Urinary bladder (tissue), 3 donors: ENCODE measurements at regions not wholly inside any gene's neighbourhood (a gene's known extent, or its start where the extent isn't known, plus 50 kb on each side); places are given as distances from the start of the nearest gene placed in this dataset.

Experiments
- DNase-seq: peaks from one replicate; pipeline ENCODE4 v3.0.0-alpha.2; 2015; ENCODE audit errors: extremely low spot score
- H3K27ac ChIP-seq: one replicate; pipeline ENCODE4 v1.5.1; 2013; ENCODE audit warnings: low read depth, mild to moderate bottlenecking, moderate library complexity
- H3K36me3 ChIP-seq: one replicate; pipeline ENCODE4 v1.6.1; 2013; ENCODE audit warnings: mild to moderate bottlenecking, moderate library complexity; ENCODE audit not compliant: insufficient read depth
- H3K4me1 ChIP-seq: one replicate; pipeline ENCODE4 v1.6.1; 2013; ENCODE audit warnings: mild to moderate bottlenecking, moderate library complexity; ENCODE audit not compliant: insufficient read depth
- H3K4me3 ChIP-seq: one replicate; pipeline ENCODE4 v1.5.1; 2013; ENCODE audit warnings: low read depth, low read length
- WGBS: extraction: QIAGEN DNeasy Blood & Tissue Kit; methylation state at CpG from one replicate; pipeline ENCODE4 v1.1.7; 2013; 5-methylcytosine and 5-hydroxymethylcytosine counted together
- donor health status: healthy with polysubstance abuse.
- donor health status: healthy.

DNA sequence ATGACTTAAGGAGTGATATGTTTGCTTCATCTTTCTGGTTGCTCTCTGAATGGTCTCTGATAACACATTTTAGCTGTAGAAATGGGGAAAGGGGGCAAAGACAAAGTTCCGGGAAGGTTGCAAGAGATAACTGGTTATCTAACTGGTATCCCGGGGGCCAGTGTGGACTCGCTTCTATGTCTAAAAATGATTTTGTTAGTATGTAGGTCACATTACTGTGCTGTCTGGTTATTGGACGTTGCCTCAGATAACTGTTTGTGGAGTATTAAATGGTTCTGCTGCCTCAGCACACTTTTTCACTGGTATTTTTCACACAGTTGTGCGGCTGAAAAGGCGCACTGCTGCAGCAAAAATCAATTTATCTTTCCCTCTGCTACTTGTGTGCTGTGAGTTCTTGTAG lies 63.0 kb upstream of the ZNF536 start:
- no peak overlapping the region for H3K27ac ChIP-seq
- no peak for DNase-seq
- H3K4me1 ChIP-seq = no peaks in the 10 kb centered on the region
- H3K4me3 ChIP-seq = no peak overlapping the region
- no peaks in the 10 kb centered on the region for H3K36me3 ChIP-seq
- 68% methylated on average over 6 of the region's 6 CpGs for WGBS

- Histone ChIP-seq H3K4me1 (no peaks in the 10 kb centered on the region), H3K4me3 (no peak overlapping the region), H3K27ac (no peak overlapping the region), H3K36me3 (no peaks in the 10 kb centered on the region)
- WGBS = 85% methylated on average over 14 of the region's 14 CpGs
- DNase-seq = no peak
Measured at GRCh38 chr19:30309905-30310601, 62.1 kb upstream of the ZNF536 start.

DNA sequence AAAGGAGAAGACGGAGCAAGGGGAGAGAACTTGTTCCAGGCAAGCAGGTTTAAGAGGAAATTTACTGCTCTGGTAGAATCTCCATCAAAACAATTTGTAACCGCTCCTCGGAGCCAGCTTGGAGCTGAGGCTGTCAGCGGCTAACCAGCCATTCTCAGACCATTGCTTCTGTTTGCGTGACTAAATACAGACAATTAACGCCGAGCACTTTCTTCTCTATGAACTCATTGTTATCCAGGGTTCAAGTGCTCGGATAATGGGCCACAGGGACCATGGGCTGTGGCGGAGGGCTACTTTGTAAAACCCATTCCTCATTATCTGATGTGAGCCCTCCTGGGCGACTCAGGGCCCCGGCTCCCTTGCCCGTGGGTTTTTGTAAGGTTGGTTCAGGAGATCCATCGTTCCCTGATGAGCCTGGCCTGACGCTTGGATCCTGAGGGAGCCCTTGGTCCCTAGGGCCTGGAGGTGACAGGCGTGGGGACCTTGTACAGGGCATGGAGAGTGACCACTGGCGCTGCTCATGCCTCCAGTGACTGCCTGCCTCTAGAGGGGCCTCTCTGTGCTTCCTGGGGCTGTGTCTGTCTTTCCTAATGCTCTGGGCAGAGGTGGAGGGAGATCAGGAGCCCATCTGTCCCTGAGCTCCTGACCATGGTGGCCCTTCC lies 61.5 kb upstream of the ZNF536 start:
- Histone ChIP-seq H3K27ac (no peak overlapping the region), H3K36me3 (no peaks in the 10 kb centered on the region), H3K4me3 (no peak overlapping the region), H3K4me1 (no peaks in the 10 kb centered on the region)
- DNase-seq = no peak
- 87% methylated on average over 16 of the region's 16 CpGs for WGBS

DNA sequence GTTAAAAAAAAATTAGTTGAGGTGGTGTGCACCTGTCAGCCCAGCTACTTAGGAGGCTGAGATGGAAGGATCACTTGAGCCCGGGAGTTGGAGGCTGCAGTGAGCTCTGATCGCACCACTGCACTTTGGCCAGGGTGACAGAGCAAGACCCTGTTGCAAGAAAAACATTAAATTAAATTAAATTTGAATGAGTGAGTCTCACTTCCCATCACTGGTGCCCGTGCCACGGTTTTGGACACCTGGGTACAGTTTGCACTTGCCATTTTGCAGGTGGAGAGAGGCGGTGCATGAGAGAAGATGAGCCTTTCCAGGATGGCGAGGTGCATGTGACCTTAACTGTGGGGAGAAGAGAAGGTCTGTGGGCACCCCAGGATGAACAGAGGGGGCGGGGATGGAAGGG lies 60.3 kb upstream of the ZNF536 start:
- Histone ChIP-seq H3K27ac (no peak overlapping the region), H3K36me3 (no peaks in the 10 kb centered on the region), H3K4me3 (no peak overlapping the region), H3K4me1 (no peaks in the 10 kb centered on the region)
- no peak for DNase-seq
- 95% methylated on average over 7 of the region's 7 CpGs for WGBS

GRCh38 chr19:30312582-30313352 lies 59.4 kb upstream of the ZNF536 start:
- WGBS = 86% methylated on average over 14 of the region's 14 CpGs
- DNase-seq = no peak
- no peak overlapping the region for H3K4me3 ChIP-seq
- no peaks in the 10 kb centered on the region for H3K4me1 ChIP-seq
- H3K36me3 ChIP-seq = no peaks in the 10 kb centered on the region
- H3K27ac ChIP-seq = no peak overlapping the region

- 91% methylated on average over 2 of the region's 2 CpGs for WGBS
- H3K4me3 ChIP-seq = no peak overlapping the region
- H3K27ac ChIP-seq = no peak overlapping the region
- H3K4me1 ChIP-seq = no peaks in the 10 kb centered on the region
- no peak for DNase-seq
- H3K36me3 ChIP-seq = no peaks in the 10 kb centered on the region
Measured at GRCh38 chr19:30313353-30313750, 58.8 kb upstream of the ZNF536 start.

- H3K4me1 ChIP-seq = no peaks in the 10 kb centered on the region
- H3K4me3 ChIP-seq = no peak overlapping the region
- H3K27ac ChIP-seq = no peak overlapping the region
- 91% methylated on average over 14 of the region's 14 CpGs for WGBS
- no peaks in the 10 kb centered on the region for H3K36me3 ChIP-seq
- no peak for DNase-seq
Measured at GRCh38 chr19:30314056-30314804, 58.0 kb upstream of the ZNF536 start.

DNA sequence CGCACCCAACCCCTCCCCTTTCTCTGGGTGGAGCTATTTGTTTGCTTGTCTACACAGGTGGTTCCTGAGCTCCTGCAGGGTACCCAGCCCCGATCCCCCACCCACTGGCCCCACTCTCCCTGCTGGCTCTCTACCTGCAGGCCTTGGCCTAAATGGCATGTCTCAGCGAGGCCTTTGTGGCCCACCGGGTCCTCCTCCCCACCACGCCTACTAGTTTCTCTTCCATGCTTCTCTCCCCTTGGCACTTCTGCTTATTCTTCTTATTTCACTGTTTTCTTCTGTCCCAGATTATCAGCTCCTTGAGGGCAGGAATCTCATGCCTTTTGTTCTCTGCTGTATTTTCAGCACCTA lies 57.4 kb upstream of the ZNF536 start:
- no peak overlapping the region for H3K27ac ChIP-seq
- H3K4me3 ChIP-seq = no peak overlapping the region
- WGBS = 90% methylated on average over 5 of the region's 5 CpGs

DNA sequence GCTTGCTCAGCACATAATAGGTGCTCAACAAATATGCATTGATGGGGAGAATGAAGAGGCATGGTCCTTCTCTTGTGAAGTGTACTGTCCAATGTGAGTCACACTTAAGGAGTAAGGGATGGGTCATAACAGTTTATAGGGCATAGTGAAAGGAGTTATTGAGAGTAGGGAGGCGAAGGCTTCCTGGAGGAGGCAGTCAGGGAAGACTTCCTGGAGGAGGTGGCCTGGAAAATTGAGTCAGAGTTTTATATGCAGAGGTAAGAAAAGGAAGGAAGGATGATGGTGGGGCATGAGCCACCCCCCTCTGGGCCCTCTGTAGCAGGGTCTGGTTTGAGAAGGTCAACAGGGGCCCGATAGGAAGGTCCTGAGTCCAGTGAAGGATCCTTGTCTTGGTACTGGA lies 57.0 kb upstream of the ZNF536 start:
- H3K27ac ChIP-seq = no peak overlapping the region
- 94% methylated on average over 2 of the region's 2 CpGs for WGBS
- no peaks in the 10 kb centered on the region for H3K4me1 ChIP-seq
- DNase-seq = no peak
- no peaks in the 10 kb centered on the region for H3K36me3 ChIP-seq
- no peak overlapping the region for H3K4me3 ChIP-seq

More for the DNA sequence above, 57.4 kb upstream of the ZNF536 start:
- Histone ChIP-seq H3K4me1 (no peaks in the 10 kb centered on the region), H3K36me3 (no peaks in the 10 kb centered on the region)
- no peak for DNase-seq

GRCh38 chr19:30316000-30316491 lies 56.1 kb upstream of the ZNF536 start:
- no peaks in the 10 kb centered on the region for H3K4me1 ChIP-seq
- DNase-seq = no peak
- no peak overlapping the region for H3K4me3 ChIP-seq
- no peaks in the 10 kb centered on the region for H3K36me3 ChIP-seq
- over 99% methylated on average over 4 of the region's 4 CpGs for WGBS
- H3K27ac ChIP-seq = no peak overlapping the region

DNA sequence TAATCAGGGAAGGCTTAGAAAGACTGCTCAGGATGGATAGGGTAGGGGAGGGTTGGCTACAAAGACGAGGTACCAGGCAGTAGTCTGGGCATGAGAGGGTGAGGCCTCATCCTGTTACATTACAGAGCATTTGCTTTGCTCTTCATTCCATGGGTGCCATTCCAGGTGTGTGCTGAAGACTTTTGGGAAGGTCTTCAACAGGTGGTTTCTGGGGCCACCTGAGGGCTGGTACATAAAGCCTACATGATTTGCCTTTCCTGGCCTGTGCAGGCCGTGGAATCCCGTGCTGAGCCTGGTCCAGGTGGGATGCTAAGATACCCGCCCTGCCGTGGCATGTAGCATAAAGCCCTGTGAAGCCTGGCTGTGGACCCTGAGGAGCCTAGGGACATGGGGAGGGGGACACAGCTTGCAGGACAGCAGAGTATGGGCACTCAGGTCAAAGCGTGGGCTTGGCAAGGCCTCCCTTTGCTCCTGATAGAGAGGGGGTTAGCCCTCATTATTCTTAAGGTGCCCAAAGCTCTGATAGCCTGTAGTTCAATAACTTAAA lies 55.6 kb upstream of the ZNF536 start:
- no peaks in the 10 kb centered on the region for H3K4me1 ChIP-seq

GRCh38 chr19:30317403-30317802 lies 54.8 kb upstream of the ZNF536 start:
- Histone ChIP-seq H3K27ac (no peak overlapping the region), H3K36me3 (no peaks in the 10 kb centered on the region), H3K4me1 (no peaks in the 10 kb centered on the region), H3K4me3 (no peak overlapping the region)
- WGBS = 76% methylated on average over 7 of the region's 7 CpGs
- DNase-seq = no peak

More for the DNA sequence above, 55.6 kb upstream of the ZNF536 start:
- H3K4me3 ChIP-seq = no peak overlapping the region
- no peak for DNase-seq
- H3K27ac ChIP-seq = no peak overlapping the region
- no peaks in the 10 kb centered on the region for H3K36me3 ChIP-seq
- 94% methylated on average over 6 of the region's 6 CpGs for WGBS

DNA sequence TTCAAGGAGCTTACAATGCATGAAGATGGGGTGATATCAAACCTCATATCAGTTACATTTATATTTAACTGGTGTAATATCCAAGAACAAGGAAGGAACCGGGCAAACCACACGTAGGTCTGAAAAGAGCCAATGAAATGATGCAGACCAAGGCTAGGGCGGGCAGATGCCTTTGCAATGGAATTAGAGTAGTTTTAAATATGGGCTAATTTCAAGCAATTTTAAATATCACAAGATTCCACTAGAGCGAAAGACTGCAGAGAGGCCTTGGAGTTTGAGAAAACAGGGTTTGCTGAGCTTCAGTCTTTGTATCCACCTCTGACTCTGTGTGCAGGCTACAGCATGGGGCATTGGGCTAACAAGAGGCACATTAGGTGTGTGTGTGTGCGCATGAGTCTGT lies 53.9 kb upstream of the ZNF536 start:
- H3K27ac ChIP-seq = no peak overlapping the region
- H3K4me1 ChIP-seq = no peaks in the 10 kb centered on the region
- no peak overlapping the region for H3K4me3 ChIP-seq
- 91% methylated on average over 5 of the region's 5 CpGs for WGBS
- H3K36me3 ChIP-seq = no peaks in the 10 kb centered on the region
- DNase-seq = no peak
